ENCODE measurements at regions not wholly inside any gene's neighbourhood (a gene's known extent, or its start where the extent isn't known, plus 50 kb on each side); places are given as distances from the start of the nearest gene placed in this dataset.

DNA sequence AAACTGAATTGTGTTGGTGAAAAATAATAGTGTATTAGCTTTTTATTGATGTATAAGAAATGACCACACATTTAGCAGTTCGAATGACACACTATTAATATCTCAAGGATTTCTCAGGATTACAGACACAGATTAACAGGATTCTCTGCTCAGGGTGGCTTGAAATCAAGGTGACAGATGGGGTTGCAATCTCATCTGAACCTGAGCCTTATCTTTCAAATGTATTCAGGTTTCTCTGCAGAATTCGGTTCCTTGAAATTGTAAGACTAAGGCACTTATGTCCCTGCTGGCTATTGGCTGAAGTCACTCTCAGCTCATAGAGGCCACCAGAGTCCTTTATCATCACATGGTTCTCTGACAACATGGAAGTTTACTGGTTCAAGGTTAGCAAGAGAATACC, 1780.1 kb downstream of the ARAP2 start:
- TF ChIP-seq, protein P1, sequence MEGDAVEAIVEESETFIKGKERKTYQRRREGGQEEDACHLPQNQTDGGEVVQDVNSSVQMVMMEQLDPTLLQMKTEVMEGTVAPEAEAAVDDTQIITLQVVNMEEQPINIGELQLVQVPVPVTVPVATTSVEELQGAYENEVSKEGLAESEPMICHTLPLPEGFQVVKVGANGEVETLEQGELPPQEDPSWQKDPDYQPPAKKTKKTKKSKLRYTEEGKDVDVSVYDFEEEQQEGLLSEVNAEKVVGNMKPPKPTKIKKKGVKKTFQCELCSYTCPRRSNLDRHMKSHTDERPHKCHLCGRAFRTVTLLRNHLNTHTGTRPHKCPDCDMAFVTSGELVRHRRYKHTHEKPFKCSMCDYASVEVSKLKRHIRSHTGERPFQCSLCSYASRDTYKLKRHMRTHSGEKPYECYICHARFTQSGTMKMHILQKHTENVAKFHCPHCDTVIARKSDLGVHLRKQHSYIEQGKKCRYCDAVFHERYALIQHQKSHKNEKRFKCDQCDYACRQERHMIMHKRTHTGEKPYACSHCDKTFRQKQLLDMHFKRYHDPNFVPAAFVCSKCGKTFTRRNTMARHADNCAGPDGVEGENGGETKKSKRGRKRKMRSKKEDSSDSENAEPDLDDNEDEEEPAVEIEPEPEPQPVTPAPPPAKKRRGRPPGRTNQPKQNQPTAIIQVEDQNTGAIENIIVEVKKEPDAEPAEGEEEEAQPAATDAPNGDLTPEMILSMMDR (IDR thresholded peaks at IDR 0.05) = no peak
- TF ChIP-seq EP300 (IDR thresholded peaks at IDR 0.05) (no peak), POLR2A (IDR thresholded peaks at IDR 0.05) (no peak)
- DNase-seq (ENCODE audit: low spot score in 2 of 2) = no peak
- H3K27me3 ChIP-seq = no peaks in the 10 kb centered on the region

DNA sequence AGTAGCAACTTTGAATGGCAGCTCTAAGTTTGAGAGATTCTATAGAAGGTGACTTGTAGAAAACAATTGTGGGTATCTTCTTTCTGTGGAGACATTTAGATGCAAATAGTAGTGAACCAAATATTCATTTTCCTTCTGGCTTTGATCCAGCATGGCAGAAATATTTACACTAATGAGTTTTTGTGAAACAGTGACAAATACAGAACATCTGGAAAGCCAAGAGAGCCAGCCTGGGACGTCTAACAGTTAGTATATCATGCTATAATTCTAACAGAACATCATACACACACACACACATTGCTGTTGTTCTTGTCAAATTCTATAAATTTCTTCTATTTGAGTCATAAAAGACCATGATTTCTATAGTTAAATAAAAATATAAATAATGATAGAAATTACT, 1777.9 kb downstream of the ARAP2 start:
- DNase-seq (ENCODE audit: low spot score in 2 of 2) = no peak
- Histone ChIP-seq H3K4me1 (no peaks in the 10 kb centered on the region), H3K27ac (no peak overlapping the region), H3K27me3 (no peaks in the 10 kb centered on the region), H3K9me3 (peaks cover 0 to 4% (median 0%) of the 10 kb centered on the region in 4 donors), H3K4me3 (no peak overlapping the region), H3K36me3 (no peaks in the 10 kb centered on the region)
- TF ChIP-seq EP300 (IDR thresholded peaks at IDR 0.05) (no peak), POLR2A (IDR thresholded peaks at IDR 0.05) (no peak)
- TF ChIP-seq, protein P1 (IDR thresholded peaks at IDR 0.05) = no peak
- WGBS, 2 donors = 42 to 53% methylated on average over 1 of the region's 1 CpG

More for the DNA sequence above, 1780.1 kb downstream of the ARAP2 start:
- no peaks in the 10 kb centered on the region for H3K4me1 ChIP-seq
- no peak overlapping the region for H3K4me3 ChIP-seq
- H3K36me3 ChIP-seq = no peaks in the 10 kb centered on the region
- WGBS, 2 donors = 70 to 71% methylated on average over 2 of the region's 2 CpGs
- H3K9me3 ChIP-seq = peaks cover 0 to 4% (median 0%) of the 10 kb centered on the region in 4 donors
- H3K27ac ChIP-seq = no peak overlapping the region

DNA sequence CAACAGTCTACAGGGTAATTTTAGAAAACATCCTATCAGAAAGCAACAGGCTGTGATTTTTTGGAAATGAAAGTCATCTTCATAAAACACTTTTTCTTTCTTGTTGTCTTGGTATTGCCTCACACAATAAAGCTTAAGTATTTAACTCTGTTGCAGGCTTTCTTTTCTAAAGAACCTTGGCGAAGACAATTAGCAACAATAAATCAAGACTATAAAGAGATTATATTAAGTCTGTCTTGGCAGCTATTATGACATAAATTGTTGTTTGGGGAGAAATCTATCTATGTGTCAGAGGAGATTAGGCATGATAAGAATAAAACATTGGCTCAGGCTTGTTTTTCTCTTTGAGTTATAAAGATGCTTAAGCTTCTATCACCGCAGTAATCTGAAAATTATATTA, 1774.8 kb downstream of the ARAP2 start:
- Histone ChIP-seq H3K36me3 (no peaks in the 10 kb centered on the region), H3K27ac (no peak overlapping the region), H3K4me3 (no peak overlapping the region), H3K9me3 (peaks cover 0 to 4% (median 0%) of the 10 kb centered on the region in 4 donors), H3K4me1 (no peaks in the 10 kb centered on the region), H3K27me3 (no peaks in the 10 kb centered on the region)
- TF ChIP-seq, protein P1 (IDR thresholded peaks at IDR 0.05) = no peak
- TF ChIP-seq EP300 (IDR thresholded peaks at IDR 0.05) = no peak
- no peak for TF ChIP-seq POLR2A (IDR thresholded peaks at IDR 0.05)
- WGBS, 2 donors = 52 to 56% methylated on average over 2 of the region's 2 CpGs
- no peak for DNase-seq (ENCODE audit: low spot score in 2 of 2)

DNA sequence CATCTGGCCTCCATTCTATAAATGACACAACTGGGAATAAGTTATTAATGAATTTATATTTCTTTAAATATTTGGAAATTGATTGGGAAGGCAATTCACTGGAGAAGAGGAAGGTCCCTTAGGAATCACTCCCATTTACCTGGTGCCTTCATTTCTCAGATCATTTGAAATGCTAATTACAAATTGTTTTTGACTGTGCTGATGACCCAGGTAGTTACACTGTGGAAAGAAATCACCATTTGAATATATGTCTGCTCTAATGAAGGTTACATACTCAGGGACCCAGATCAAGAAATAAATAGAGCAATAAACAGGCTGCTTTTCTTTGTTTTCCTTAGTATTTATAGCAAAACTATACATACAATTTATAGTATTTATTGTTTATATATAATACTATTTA, 1759.1 kb downstream of the ARAP2 start:
- TF ChIP-seq POLR2A (IDR thresholded peaks at IDR 0.05) (no peak), EP300 (IDR thresholded peaks at IDR 0.05) (no peak)
- TF ChIP-seq, protein P1 (IDR thresholded peaks at IDR 0.05) = no peak
- Histone ChIP-seq H3K9me3 (no peaks in the 10 kb centered on the region), H3K4me1 (no peaks in the 10 kb centered on the region), H3K36me3 (no peaks in the 10 kb centered on the region), H3K4me3 (no peak overlapping the region), H3K27ac (no peak overlapping the region), H3K27me3 (no peaks in the 10 kb centered on the region)
- no peak for DNase-seq (ENCODE audit: low spot score in 2 of 2)

DNA sequence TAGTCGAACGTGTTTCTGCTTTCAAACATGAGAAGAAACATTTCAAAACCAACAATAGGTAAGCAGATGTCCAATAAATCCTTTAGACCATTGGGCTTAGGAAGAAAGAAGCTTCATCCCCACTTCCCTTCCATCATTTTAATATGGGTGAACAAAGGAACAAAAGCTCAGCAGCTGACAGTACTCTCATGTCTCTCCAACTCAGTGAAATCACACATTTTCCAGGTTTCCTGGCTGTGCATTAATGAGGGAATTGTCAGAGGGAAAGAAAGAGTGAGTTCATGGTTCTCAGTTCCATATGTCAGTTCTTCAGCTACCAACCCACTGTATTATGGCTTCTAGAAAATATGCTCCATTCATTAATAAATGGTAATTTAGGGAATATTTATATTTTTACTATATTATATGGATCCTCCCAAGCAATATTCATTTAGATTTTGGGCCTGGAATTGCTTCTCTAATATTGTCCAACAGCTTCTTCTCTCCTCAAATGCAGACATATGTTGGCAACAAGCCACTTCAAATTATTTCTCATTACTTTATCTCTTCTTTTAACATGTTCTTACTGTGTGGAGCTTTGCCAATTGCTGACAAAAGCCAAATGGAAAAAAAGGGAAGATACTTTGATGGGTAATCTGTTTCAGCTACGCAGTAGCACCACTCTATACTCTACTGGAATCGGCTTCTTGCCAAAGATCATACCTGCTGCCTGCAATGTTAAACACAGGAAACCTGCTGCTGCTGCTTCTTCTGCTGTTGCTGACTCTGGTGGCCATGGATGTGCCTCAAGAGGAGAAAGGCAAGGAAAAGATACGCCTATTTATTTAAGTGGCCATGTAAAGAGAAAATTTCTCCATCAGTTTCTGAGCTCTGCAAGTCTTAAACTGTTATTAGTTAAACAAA, 1757.6 kb downstream of the ARAP2 start:
- 87 to 90% methylated on average over 5 of the region's 5 CpGs for WGBS, 2 donors
- H3K36me3 ChIP-seq = no peaks in the 10 kb centered on the region

More for the DNA sequence above, 1757.6 kb downstream of the ARAP2 start:
- H3K4me1 ChIP-seq = no peaks in the 10 kb centered on the region
- no peak overlapping the region for H3K27ac ChIP-seq
- no peak for DNase-seq (ENCODE audit: low spot score in 2 of 2)
- TF ChIP-seq, protein P1 (IDR thresholded peaks at IDR 0.05) = no peak
- TF ChIP-seq POLR2A (IDR thresholded peaks at IDR 0.05) (no peak), EP300 (IDR thresholded peaks at IDR 0.05) (no peak)
- no peaks in the 10 kb centered on the region for H3K27me3 ChIP-seq
- no peak overlapping the region for H3K4me3 ChIP-seq
- H3K9me3 ChIP-seq = no peaks in the 10 kb centered on the region
